ENCODE measurements at regions not wholly inside any gene's neighbourhood (a gene's known extent, or its start where the extent isn't known, plus 50 kb on each side); places are given as distances from the start of the nearest gene placed in this dataset.
A peak's percentile ranks its signal among the peaks of the same experiment; 100 is the strongest.

GRCh38 chr14:29168149-29168548 lies 401.6 kb downstream of the FOXG1 start:
- Histone ChIP-seq H3K27me3 (ENCODE audit: control insufficient read depth in 2 of 2, insufficient read depth in 2 of 2, low read length in 2 of 2) (no peaks in the 10 kb centered on the region), H3K4me3 (no peak overlapping the region), H3K36me3 (ENCODE audit: control insufficient read depth, insufficient read depth, low read length) (no peaks in the 10 kb centered on the region), H3K4me2 (ENCODE audit: insufficient read depth, low read length) (no peak overlapping the region), H3K9me1 (ENCODE audit: control insufficient read depth, insufficient read depth, low read length) (no peaks in the 10 kb centered on the region), H3K79me2 (ENCODE audit: control insufficient read depth, insufficient read depth, low read length) (no peaks in the 10 kb centered on the region), H3K9me3 (replicated peaks; ENCODE audit: control insufficient read depth, insufficient read depth, low read depth, low read length) (no peaks in the 10 kb centered on the region), H4K20me1 (replicated peaks; ENCODE audit: control insufficient read depth, insufficient read depth, low read length) (no peaks in the 10 kb centered on the region), H3K9ac (ENCODE audit: insufficient read depth in 1 of 2, low read depth in 2 of 2, low read length in 2 of 2) (no peak overlapping the region), H3K27ac (ENCODE audit: extremely low read depth, low read depth, low read length) (no peak overlapping the region), H3K4me1 (replicated peaks in 1 of 2; ENCODE audit: control insufficient read depth in 2 of 2, insufficient read depth in 2 of 2, low read length in 2 of 2) (no peaks in the 10 kb centered on the region), H2AFZ (ENCODE audit: low read depth, low read length) (no peak overlapping the region)
- ChIA-PET CTCF (ENCODE audit: low intra/inter-chr PET ratio) (no interaction called here), POLR2A (no interaction called here)
- peak; percentile 4 to 17 (median 8) for DNase-seq (ENCODE audit: extremely low read depth in 1 of 4, low spot score in 3 of 4)
- BruUV-seq (replicated peaks), result no TSS peak
- no peak for FAIRE-seq
- in situ Hi-C loops (cut with MboI), result no loop called here
- 8% methylated on average over 5 of the region's 7 CpGs for WGBS (ENCODE audit: insufficient coverage, low coverage, missing lambda C conversion rate)
- TF ChIP-seq DNMT1 (IDR thresholded peaks at IDR 0.05) (no peak), POLR2G (IDR thresholded peaks at IDR 0.05; ENCODE audit: low read depth, low read length) (no peak), ZNF764 (CRISPR knock-in tag; IDR thresholded peaks at IDR 0.05; ENCODE audit: low read depth) (no peak), SMAD2 (IDR thresholded peaks at IDR 0.05; ENCODE audit: low read depth, low read length) (no peak), CBX1 (IDR thresholded peaks at IDR 0.05; ENCODE audit: low read depth) (no peak), SMARCA5 (IDR thresholded peaks at IDR 0.05) (no peak), RAD21 (CRISPR knock-in tag; conservative IDR thresholded peaks at IDR 0.05 in 1 of 2, IDR thresholded peaks at IDR 0.05 in 1 of 2) (0 out of 4 replicates have a peak, but pooled peaks of 1 of the 2 experiments have one; percentile 17), TFE3 (CRISPR knock-in tag; IDR thresholded peaks at IDR 0.05) (no peak), CTCF (IDR thresholded peaks at IDR 0.05 in 2 of 3, conservative IDR thresholded peaks at IDR 0.05 in 1 of 3; ENCODE audit: insufficient read depth in 2 of 3, low read depth in 1 of 3, low read length in 3 of 3) (peak; percentile 19 to 38 (median 22); a peak in 3 of 6 replicates)
- peak; percentile 83 for ATAC-seq
- intact Hi-C loops (cut with micrococcal nuclease), result loop anchor here (1.0 kb wide), 1 partner anchor 414 kb away; no protein-coding TSS in a partner anchor
